Stomach (tissue), 4 donors: ENCODE measurements at regions not wholly inside any gene's neighbourhood (a gene's known extent, or its start where the extent isn't known, plus 50 kb on each side); places are given as distances from the start of the nearest gene placed in this dataset.

Experiments used
- EP300 ChIP-seq: sonication (generic); formaldehyde crosslinking; IDR thresholded peaks from one replicate; pipeline ENCODE4 v1.6.1; 2017; ENCODE audit warnings: antibody characterized with exemption
- POLR2AphosphoS5 ChIP-seq, 3 donors: sonication (generic); formaldehyde crosslinking; IDR thresholded peaks; one replicate each; pipeline ENCODE4 v1.6.1; 2016; ENCODE audit warnings: antibody characterized with exemption in 3 of 3
- TF ChIP-seq, protein P1 (sequence below), 7 experiments: fragments of 450-650 bp in 4 of 7; fragments of 200-600 bp in 3 of 7; sonication (generic) in 3 of 7; IDR thresholded peaks; one replicate each; pipeline ENCODE4 v1.5.1; 2016 to 2019; ENCODE audit warnings: antibody characterized with exemption in 7 of 7, control low read depth in 2 of 7, mild to moderate bottlenecking in 1 of 7

DNA sequence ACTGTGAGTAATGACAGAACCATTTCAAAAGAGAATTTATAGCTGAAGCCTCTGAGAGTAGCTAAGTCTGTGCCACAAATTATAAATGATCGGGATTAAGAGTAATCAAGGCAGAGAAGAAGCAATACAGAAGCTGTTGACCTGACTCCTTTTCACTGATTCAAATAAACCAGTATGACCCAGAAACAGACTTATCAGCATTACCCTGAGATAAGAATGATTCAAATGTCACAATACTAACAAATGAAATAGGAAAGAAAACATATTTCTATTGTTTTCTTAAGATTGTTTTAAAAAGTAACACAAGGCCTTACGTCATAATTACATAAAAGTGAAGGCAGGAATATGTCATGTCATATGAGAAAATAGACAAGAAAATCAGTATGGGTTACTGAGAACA is 1534.6 kb downstream of the SI start:
- TF ChIP-seq, protein P1, sequence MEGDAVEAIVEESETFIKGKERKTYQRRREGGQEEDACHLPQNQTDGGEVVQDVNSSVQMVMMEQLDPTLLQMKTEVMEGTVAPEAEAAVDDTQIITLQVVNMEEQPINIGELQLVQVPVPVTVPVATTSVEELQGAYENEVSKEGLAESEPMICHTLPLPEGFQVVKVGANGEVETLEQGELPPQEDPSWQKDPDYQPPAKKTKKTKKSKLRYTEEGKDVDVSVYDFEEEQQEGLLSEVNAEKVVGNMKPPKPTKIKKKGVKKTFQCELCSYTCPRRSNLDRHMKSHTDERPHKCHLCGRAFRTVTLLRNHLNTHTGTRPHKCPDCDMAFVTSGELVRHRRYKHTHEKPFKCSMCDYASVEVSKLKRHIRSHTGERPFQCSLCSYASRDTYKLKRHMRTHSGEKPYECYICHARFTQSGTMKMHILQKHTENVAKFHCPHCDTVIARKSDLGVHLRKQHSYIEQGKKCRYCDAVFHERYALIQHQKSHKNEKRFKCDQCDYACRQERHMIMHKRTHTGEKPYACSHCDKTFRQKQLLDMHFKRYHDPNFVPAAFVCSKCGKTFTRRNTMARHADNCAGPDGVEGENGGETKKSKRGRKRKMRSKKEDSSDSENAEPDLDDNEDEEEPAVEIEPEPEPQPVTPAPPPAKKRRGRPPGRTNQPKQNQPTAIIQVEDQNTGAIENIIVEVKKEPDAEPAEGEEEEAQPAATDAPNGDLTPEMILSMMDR (IDR thresholded peaks at IDR 0.05), result no peak
- TF ChIP-seq POLR2AphosphoS5 (IDR thresholded peaks at IDR 0.05) (no peak), EP300 (no peak)
